ENCODE measurements at regions not wholly inside any gene's neighbourhood (a gene's known extent, or its start where the extent isn't known, plus 50 kb on each side); places are given as distances from the start of the nearest gene placed in this dataset.
"Not testable (repeated sequence)": the region's sequence is repeated elsewhere in the genome, so short reads cannot be mapped to it uniquely, and the experiment has no call there.

- not testable (repeated sequence) for TF ChIP-seq POLR2A (IDR thresholded peaks at IDR 0.05); CTCF (IDR thresholded peaks at IDR 0.05); EP300 (IDR thresholded peaks at IDR 0.05; ENCODE audit: low read depth); POLR2AphosphoS5 (IDR thresholded peaks at IDR 0.05)
These were observed 160.6 kb upstream of the CHL1 start for GRCh38 chr3:35985-36384.
